ENCODE measurements at regions not wholly inside any gene's neighbourhood (a gene's known extent, or its start where the extent isn't known, plus 50 kb on each side); places are given as distances from the start of the nearest gene placed in this dataset.
A peak's percentile ranks its signal among the peaks of the same experiment; 100 is the strongest.

DNA sequence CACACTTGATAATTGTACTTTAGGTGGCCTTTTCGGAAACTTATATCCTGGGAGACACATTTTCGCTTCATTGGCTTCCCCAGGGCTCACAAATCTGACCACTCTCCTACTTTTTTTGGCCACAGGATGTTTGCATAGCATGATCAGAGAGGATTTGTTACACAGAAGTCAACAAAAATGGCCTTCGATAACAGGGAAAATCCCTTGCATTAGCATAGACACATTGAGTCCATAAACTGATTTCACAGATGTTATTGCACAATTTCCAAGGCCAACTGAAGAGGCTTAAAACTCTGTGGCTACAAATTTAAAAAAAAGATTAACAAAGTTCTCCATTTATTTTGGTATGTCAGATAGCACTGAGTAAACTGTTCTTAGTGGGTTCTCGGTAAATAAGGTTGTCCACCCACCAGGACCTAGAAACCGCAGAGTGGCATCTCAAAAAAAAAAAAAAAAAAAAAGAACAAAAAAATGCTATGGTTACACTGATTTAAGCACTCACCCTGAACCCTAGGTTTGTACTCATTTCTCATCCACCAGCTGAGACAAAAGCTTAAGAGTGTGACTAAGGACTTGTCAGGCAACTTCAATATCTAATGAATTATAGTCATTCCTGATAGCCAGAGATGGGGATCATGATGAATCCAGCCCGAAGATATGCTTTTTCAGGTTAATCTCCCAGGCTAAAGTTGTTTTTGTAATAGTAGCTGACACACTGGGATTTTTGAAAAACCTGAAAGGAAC lies 188.9 kb upstream of the SYNPR start (continued):
- no peak for TF ChIP-seq ERF (CRISPR knock-in tag; IDR thresholded peaks at IDR 0.05)
- TF ChIP-seq ZNF343 (CRISPR knock-in tag; IDR thresholded peaks at IDR 0.05) = no peak
- TF ChIP-seq CREM (IDR thresholded peaks at IDR 0.05) = peak; percentile 40; the same call in 1 of the 2 replicates
- no peak for TF ChIP-seq CREM (CRISPR knock-in tag; IDR thresholded peaks at IDR 0.05)
- TF ChIP-seq, protein P1, sequence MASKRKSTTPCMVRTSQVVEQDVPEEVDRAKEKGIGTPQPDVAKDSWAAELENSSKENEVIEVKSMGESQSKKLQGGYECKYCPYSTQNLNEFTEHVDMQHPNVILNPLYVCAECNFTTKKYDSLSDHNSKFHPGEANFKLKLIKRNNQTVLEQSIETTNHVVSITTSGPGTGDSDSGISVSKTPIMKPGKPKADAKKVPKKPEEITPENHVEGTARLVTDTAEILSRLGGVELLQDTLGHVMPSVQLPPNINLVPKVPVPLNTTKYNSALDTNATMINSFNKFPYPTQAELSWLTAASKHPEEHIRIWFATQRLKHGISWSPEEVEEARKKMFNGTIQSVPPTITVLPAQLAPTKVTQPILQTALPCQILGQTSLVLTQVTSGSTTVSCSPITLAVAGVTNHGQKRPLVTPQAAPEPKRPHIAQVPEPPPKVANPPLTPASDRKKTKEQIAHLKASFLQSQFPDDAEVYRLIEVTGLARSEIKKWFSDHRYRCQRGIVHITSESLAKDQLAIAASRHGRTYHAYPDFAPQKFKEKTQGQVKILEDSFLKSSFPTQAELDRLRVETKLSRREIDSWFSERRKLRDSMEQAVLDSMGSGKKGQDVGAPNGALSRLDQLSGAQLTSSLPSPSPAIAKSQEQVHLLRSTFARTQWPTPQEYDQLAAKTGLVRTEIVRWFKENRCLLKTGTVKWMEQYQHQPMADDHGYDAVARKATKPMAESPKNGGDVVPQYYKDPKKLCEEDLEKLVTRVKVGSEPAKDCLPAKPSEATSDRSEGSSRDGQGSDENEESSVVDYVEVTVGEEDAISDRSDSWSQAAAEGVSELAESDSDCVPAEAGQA (IDR thresholded peaks at IDR 0.05; ENCODE audit: low read depth) = no peak
- TF ChIP-seq, protein P1 (CRISPR knock-in tag; IDR thresholded peaks at IDR 0.05; ENCODE audit: borderline replicate concordance) = no peak
- no peak for TF ChIP-seq KMT2A (CRISPR knock-in tag; IDR thresholded peaks at IDR 0.05)
- no peak for TF ChIP-seq TBX3 (IDR thresholded peaks at IDR 0.05; ENCODE audit: borderline replicate concordance)
- TF ChIP-seq, protein P2, sequence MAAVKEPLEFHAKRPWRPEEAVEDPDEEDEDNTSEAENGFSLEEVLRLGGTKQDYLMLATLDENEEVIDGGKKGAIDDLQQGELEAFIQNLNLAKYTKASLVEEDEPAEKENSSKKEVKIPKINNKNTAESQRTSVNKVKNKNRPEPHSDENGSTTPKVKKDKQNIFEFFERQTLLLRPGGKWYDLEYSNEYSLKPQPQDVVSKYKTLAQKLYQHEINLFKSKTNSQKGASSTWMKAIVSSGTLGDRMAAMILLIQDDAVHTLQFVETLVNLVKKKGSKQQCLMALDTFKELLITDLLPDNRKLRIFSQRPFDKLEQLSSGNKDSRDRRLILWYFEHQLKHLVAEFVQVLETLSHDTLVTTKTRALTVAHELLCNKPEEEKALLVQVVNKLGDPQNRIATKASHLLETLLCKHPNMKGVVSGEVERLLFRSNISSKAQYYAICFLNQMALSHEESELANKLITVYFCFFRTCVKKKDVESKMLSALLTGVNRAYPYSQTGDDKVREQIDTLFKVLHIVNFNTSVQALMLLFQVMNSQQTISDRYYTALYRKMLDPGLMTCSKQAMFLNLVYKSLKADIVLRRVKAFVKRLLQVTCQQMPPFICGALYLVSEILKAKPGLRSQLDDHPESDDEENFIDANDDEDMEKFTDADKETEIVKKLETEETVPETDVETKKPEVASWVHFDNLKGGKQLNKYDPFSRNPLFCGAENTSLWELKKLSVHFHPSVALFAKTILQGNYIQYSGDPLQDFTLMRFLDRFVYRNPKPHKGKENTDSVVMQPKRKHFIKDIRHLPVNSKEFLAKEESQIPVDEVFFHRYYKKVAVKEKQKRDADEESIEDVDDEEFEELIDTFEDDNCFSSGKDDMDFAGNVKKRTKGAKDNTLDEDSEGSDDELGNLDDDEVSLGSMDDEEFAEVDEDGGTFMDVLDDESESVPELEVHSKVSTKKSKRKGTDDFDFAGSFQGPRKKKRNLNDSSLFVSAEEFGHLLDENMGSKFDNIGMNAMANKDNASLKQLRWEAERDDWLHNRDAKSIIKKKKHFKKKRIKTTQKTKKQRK (IDR thresholded peaks at IDR 0.05; ENCODE audit: low read length) = no peak
- peak; percentile 92 for TF ChIP-seq CEBPB (IDR thresholded peaks at IDR 0.05; ENCODE audit: borderline replicate concordance, low read depth, low read length)
- peak in 1 of 2 experiments; percentile 43; a peak in 2 of 4 replicates for TF ChIP-seq EP300 (IDR thresholded peaks at IDR 0.05; ENCODE audit: low read depth in 2 of 2, low read length in 2 of 2)
- no peak for TF ChIP-seq EP300 (CRISPR knock-in tag; IDR thresholded peaks at IDR 0.05; ENCODE audit: borderline replicate concordance)
- no peak for TF ChIP-seq KAT8 (CRISPR knock-in tag; IDR thresholded peaks at IDR 0.05)
- no peak for TF ChIP-seq ZNF552 (CRISPR knock-in tag; IDR thresholded peaks at IDR 0.05; ENCODE audit: borderline replicate concordance)
- TF ChIP-seq MIER3 (CRISPR knock-in tag; IDR thresholded peaks at IDR 0.05; ENCODE audit: borderline replicate concordance) = no peak
- no peak for TF ChIP-seq EHMT2 (IDR thresholded peaks at IDR 0.05; ENCODE audit: borderline replicate concordance, low read depth, low read length)
- no peak for TF ChIP-seq ZNF501 (CRISPR knock-in tag; IDR thresholded peaks at IDR 0.05)
- TF ChIP-seq, protein P3, sequence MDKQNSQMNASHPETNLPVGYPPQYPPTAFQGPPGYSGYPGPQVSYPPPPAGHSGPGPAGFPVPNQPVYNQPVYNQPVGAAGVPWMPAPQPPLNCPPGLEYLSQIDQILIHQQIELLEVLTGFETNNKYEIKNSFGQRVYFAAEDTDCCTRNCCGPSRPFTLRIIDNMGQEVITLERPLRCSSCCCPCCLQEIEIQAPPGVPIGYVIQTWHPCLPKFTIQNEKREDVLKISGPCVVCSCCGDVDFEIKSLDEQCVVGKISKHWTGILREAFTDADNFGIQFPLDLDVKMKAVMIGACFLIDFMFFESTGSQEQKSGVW (CRISPR knock-in tag; IDR thresholded peaks at IDR 0.05; ENCODE audit: borderline replicate concordance) = no peak
- TF ChIP-seq RARG (CRISPR knock-in tag; IDR thresholded peaks at IDR 0.05; ENCODE audit: low read depth) = no peak
- TF ChIP-seq, protein P4, sequence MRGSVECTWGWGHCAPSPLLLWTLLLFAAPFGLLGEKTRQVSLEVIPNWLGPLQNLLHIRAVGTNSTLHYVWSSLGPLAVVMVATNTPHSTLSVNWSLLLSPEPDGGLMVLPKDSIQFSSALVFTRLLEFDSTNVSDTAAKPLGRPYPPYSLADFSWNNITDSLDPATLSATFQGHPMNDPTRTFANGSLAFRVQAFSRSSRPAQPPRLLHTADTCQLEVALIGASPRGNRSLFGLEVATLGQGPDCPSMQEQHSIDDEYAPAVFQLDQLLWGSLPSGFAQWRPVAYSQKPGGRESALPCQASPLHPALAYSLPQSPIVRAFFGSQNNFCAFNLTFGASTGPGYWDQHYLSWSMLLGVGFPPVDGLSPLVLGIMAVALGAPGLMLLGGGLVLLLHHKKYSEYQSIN (CRISPR knock-in tag; IDR thresholded peaks at IDR 0.05; ENCODE audit: borderline replicate concordance) = no peak
